Mammary epithelial cell (primary cell): ENCODE measurements at regions not wholly inside any gene's neighbourhood (a gene's known extent, or its start where the extent isn't known, plus 50 kb on each side); places are given as distances from the start of the nearest gene placed in this dataset.

ENCODE experiments used
- CTCF ChIP-seq, 2 donors: IDR thresholded peaks in 1 of 2; conservative IDR thresholded peaks in 1 of 2; 2 replicates each; pipeline ENCODE4 v1.5.1; 2011 to 2012; ENCODE audit warnings: inconsistent platforms in 2 of 2, low read length in 2 of 2, mild to moderate bottlenecking in 2 of 2, control low read depth in 1 of 2, low read depth in 1 of 2; ENCODE audit not compliant: insufficient read depth in 1 of 2; ENCODE audit errors: extremely low read depth in 1 of 2
- EZH2 ChIP-seq: IDR thresholded peaks from 2 replicates; pipeline ENCODE4 v1.6.1; 2012; ENCODE audit warnings: low read length, inconsistent platforms, borderline replicate concordance

GRCh38 chr13:87954091-87954490 lies 282.9 kb downstream of the SLITRK5 start:
- no peak for TF ChIP-seq CTCF (conservative IDR thresholded peaks at IDR 0.05 in 1 of 2, IDR thresholded peaks at IDR 0.05 in 1 of 2; ENCODE audit: extremely low read depth in 1 of 2, insufficient read depth in 1 of 2, low read depth in 1 of 2, low read length in 2 of 2)
- no peak for TF ChIP-seq EZH2
